ENCODE measurements at regions not wholly inside any gene's neighbourhood (a gene's known extent, or its start where the extent isn't known, plus 50 kb on each side); places are given as distances from the start of the nearest gene placed in this dataset.
"Not testable (repeated sequence)": the region's sequence is repeated elsewhere in the genome, so short reads cannot be mapped to it uniquely, and the experiment has no call there.

- POLR2A ChIA-PET; CTCF ChIA-PET; DNase-seq; H3K9me2 ChIP-seq; H3K79me2 ChIP-seq (ENCODE audit: insufficient read depth); H3K9me3 ChIP-seq; H3K27me3 ChIP-seq (ENCODE audit: insufficient read depth); H3K4me1 ChIP-seq (ENCODE audit: control insufficient read depth in 1 of 2, insufficient read depth in 2 of 2, low read depth in 1 of 2, low read length in 1 of 2); H3K36me3 ChIP-seq (replicated peaks in 1 of 2; ENCODE audit: control insufficient read depth in 1 of 2, insufficient read depth in 2 of 2, low read length in 1 of 2); H4K20me1 ChIP-seq (ENCODE audit: insufficient read depth); H2AFZ ChIP-seq (ENCODE audit: low read depth); H3K4me2 ChIP-seq; H3K4me3 ChIP-seq (ENCODE audit: low read depth in 2 of 2, low read length in 1 of 2); H3K27ac ChIP-seq (ENCODE audit: low read depth in 2 of 2, low read length in 1 of 2); H3F3A ChIP-seq (replicated peaks; ENCODE audit: insufficient read depth); H3K9ac ChIP-seq: not testable (repeated sequence)
- WGBS (ENCODE audit: low lambda C conversion rate), result 2% methylated on average over 10 of the region's 15 CpGs
Observed at GRCh38 chr21:8775591-8776215, 1745.7 kb upstream of the TPTE start.

DNA sequence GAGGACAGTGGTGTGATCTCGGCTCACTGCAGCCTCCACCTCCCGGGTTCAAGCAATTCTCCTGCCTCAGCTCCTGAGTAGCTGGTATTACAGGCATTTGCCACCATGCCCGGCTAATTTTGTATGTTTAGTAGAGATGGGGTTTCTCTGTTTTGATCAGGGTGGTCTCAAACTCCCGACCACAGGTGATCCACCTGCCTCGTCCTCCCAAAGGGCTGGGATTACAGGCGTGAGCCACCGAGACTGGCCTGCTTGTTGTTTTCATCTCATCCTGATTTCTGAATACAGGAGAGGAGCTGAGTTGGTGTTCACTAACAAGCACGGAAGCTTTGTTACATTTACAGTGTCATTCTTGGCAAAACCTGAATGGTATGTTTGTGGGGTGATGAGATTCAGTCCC, 1744.1 kb upstream of the TPTE start:
- H3K27ac ChIP-seq (ENCODE audit: low read depth in 2 of 2, low read length in 1 of 2); CTCF ChIA-PET; H3K36me3 ChIP-seq (replicated peaks in 1 of 2; ENCODE audit: control insufficient read depth in 1 of 2, insufficient read depth in 2 of 2, low read length in 1 of 2); H3F3A ChIP-seq (replicated peaks; ENCODE audit: insufficient read depth); DNase-seq; H3K9me3 ChIP-seq; H3K4me3 ChIP-seq (ENCODE audit: low read depth in 2 of 2, low read length in 1 of 2); H3K27me3 ChIP-seq (ENCODE audit: insufficient read depth); H3K4me1 ChIP-seq (ENCODE audit: control insufficient read depth in 1 of 2, insufficient read depth in 2 of 2, low read depth in 1 of 2, low read length in 1 of 2); H3K9me2 ChIP-seq; H3K79me2 ChIP-seq (ENCODE audit: insufficient read depth); H2AFZ ChIP-seq (ENCODE audit: low read depth); H3K4me2 ChIP-seq; H3K9ac ChIP-seq; POLR2A ChIA-PET; H4K20me1 ChIP-seq (ENCODE audit: insufficient read depth): not testable (repeated sequence)
- 2% methylated on average over 8 of the region's 8 CpGs for WGBS (ENCODE audit: low lambda C conversion rate)

GRCh38 chr21:8778323-8779085, 1742.9 kb upstream of the TPTE start:
- H3F3A ChIP-seq (replicated peaks; ENCODE audit: insufficient read depth); CTCF ChIA-PET: not testable (repeated sequence)
- WGBS (ENCODE audit: low lambda C conversion rate), result 28% methylated on average over 11 of the region's 11 CpGs

GRCh38 chr21:8812840-8813239, 1708.5 kb upstream of the TPTE start:
- POLR2A ChIA-PET; H3K27me3 ChIP-seq (ENCODE audit: insufficient read depth); H3F3A ChIP-seq (replicated peaks; ENCODE audit: insufficient read depth); H3K9ac ChIP-seq; H3K27ac ChIP-seq (ENCODE audit: low read depth in 2 of 2, low read length in 1 of 2); H3K79me2 ChIP-seq (ENCODE audit: insufficient read depth); H3K9me3 ChIP-seq; H3K4me2 ChIP-seq; H2AFZ ChIP-seq (ENCODE audit: low read depth); CTCF ChIA-PET; H3K36me3 ChIP-seq (replicated peaks in 1 of 2; ENCODE audit: control insufficient read depth in 1 of 2, insufficient read depth in 2 of 2, low read length in 1 of 2); H4K20me1 ChIP-seq (ENCODE audit: insufficient read depth); H3K4me1 ChIP-seq (ENCODE audit: control insufficient read depth in 1 of 2, insufficient read depth in 2 of 2, low read depth in 1 of 2, low read length in 1 of 2); DNase-seq; H3K4me3 ChIP-seq (ENCODE audit: low read depth in 2 of 2, low read length in 1 of 2); H3K9me2 ChIP-seq: not testable (repeated sequence)
- 66% methylated on average over 15 of the region's 16 CpGs for WGBS (ENCODE audit: low lambda C conversion rate)

More at GRCh38 chr21:8778323-8779085, 1742.9 kb upstream of the TPTE start:
- H3K27ac ChIP-seq (ENCODE audit: low read depth in 2 of 2, low read length in 1 of 2); H2AFZ ChIP-seq (ENCODE audit: low read depth); H4K20me1 ChIP-seq (ENCODE audit: insufficient read depth); H3K36me3 ChIP-seq (replicated peaks in 1 of 2; ENCODE audit: control insufficient read depth in 1 of 2, insufficient read depth in 2 of 2, low read length in 1 of 2); H3K9me2 ChIP-seq; H3K9ac ChIP-seq; DNase-seq; H3K9me3 ChIP-seq; H3K79me2 ChIP-seq (ENCODE audit: insufficient read depth); H3K4me2 ChIP-seq; H3K4me3 ChIP-seq (ENCODE audit: low read depth in 2 of 2, low read length in 1 of 2); H3K27me3 ChIP-seq (ENCODE audit: insufficient read depth); H3K4me1 ChIP-seq (ENCODE audit: control insufficient read depth in 1 of 2, insufficient read depth in 2 of 2, low read depth in 1 of 2, low read length in 1 of 2); POLR2A ChIA-PET: not testable (repeated sequence)

DNA sequence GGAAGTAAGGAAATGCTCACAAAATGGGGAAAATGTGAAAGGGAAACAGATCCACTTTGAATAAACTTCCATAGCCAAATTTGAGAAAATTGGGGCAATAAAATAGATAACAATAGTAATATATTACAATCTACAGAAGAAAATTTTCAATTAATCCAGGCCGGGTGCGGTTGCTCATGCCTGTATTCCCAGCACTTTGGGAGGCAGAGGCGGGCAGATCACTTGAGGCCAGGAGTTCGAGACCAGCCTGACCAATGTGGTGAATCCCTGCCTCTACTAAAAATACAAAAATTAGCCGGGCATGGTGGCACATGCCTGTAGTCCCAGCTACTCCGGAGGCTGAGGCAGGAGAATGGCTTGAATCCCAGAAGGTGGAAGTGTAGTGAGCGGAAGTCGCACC, 1687.1 kb upstream of the TPTE start:
- H3K27me3 ChIP-seq (ENCODE audit: insufficient read depth); H3K9me3 ChIP-seq; CTCF ChIA-PET; H3K27ac ChIP-seq (ENCODE audit: low read depth in 2 of 2, low read length in 1 of 2); H3K9me2 ChIP-seq; POLR2A ChIA-PET; H3K79me2 ChIP-seq (ENCODE audit: insufficient read depth); H3K4me3 ChIP-seq (ENCODE audit: low read depth in 2 of 2, low read length in 1 of 2); H4K20me1 ChIP-seq (ENCODE audit: insufficient read depth); H2AFZ ChIP-seq (ENCODE audit: low read depth); H3K9ac ChIP-seq; H3K4me1 ChIP-seq (ENCODE audit: control insufficient read depth in 1 of 2, insufficient read depth in 2 of 2, low read depth in 1 of 2, low read length in 1 of 2); H3F3A ChIP-seq (replicated peaks; ENCODE audit: insufficient read depth); H3K4me2 ChIP-seq; DNase-seq; H3K36me3 ChIP-seq (replicated peaks in 1 of 2; ENCODE audit: control insufficient read depth in 1 of 2, insufficient read depth in 2 of 2, low read length in 1 of 2): not testable (repeated sequence)
- WGBS (ENCODE audit: low lambda C conversion rate), result 87% methylated on average over 8 of the region's 8 CpGs

Data from SK-N-SH (cell line).